Kidney capillary endothelial cell (primary cell): ENCODE measurements at regions not wholly inside any gene's neighbourhood (a gene's known extent, or its start where the extent isn't known, plus 50 kb on each side); places are given as distances from the start of the nearest gene placed in this dataset.
"Not testable (repeated sequence)": the region's sequence is repeated elsewhere in the genome, so short reads cannot be mapped to it uniquely, and the experiment has no call there.

Source experiments
- DNase-seq: peaks from one replicate; pipeline ENCODE4 v3.0.0-alpha.2; 2018; ENCODE audit warnings: low spot score

GRCh38 chr5:72651109-72651508 is 143.9 kb upstream of the ZNF366 start:
- DNase-seq, result no peak

GRCh38 chr5:72649449-72649848 is 142.2 kb upstream of the ZNF366 start:
- DNase-seq, result no peak

- DNase-seq, result no peak
Observed at GRCh38 chr5:72648480-72648879, 141.3 kb upstream of the ZNF366 start.

GRCh38 chr5:72647806-72648205 is 140.6 kb upstream of the ZNF366 start:
- no peak for DNase-seq

- DNase-seq, result no peak
Observed at GRCh38 chr5:72646246-72646866, 139.1 kb upstream of the ZNF366 start.

- no peak for DNase-seq
Observed at GRCh38 chr5:72645064-72645846, 138.0 kb upstream of the ZNF366 start.

- no peak for DNase-seq
Observed at GRCh38 chr5:72644296-72644695, 137.1 kb upstream of the ZNF366 start.

- DNase-seq, result no peak
Observed at GRCh38 chr5:72641164-72641563, 134.0 kb upstream of the ZNF366 start.

GRCh38 chr5:72637058-72637457 is 129.8 kb upstream of the ZNF366 start:
- no peak for DNase-seq

GRCh38 chr5:72636565-72636964 is 129.4 kb upstream of the ZNF366 start:
- DNase-seq, result not testable (repeated sequence)

- DNase-seq, result peak; percentile 10
Observed at GRCh38 chr5:72634444-72634843, 127.2 kb upstream of the ZNF366 start.

- DNase-seq, result no peak
Observed at GRCh38 chr5:72633649-72634048, 126.4 kb upstream of the ZNF366 start.

- no peak for DNase-seq
Observed at GRCh38 chr5:72633041-72633445, 125.8 kb upstream of the ZNF366 start.

- DNase-seq, result no peak
Observed at GRCh38 chr5:72630721-72631120, 123.5 kb upstream of the ZNF366 start.

GRCh38 chr5:72630081-72630480 is 122.9 kb upstream of the ZNF366 start:
- no peak for DNase-seq

- no peak for DNase-seq
Observed at GRCh38 chr5:72628771-72629371, 121.7 kb upstream of the ZNF366 start.

GRCh38 chr5:72625332-72625731 is 118.1 kb upstream of the ZNF366 start:
- no peak for DNase-seq

- peak; percentile 72 for DNase-seq
Observed at GRCh38 chr5:72624641-72625236, 117.5 kb upstream of the ZNF366 start.

- DNase-seq, result no peak
Observed at GRCh38 chr5:72623936-72624335, 116.7 kb upstream of the ZNF366 start.

- no peak for DNase-seq
Observed at GRCh38 chr5:72623323-72623722, 116.1 kb upstream of the ZNF366 start.

- DNase-seq, result no peak
Observed at GRCh38 chr5:72622170-72622760, 115.1 kb upstream of the ZNF366 start.

- DNase-seq, result no peak
Observed at GRCh38 chr5:72621576-72621975, 114.4 kb upstream of the ZNF366 start.

GRCh38 chr5:72619677-72620076 is 112.5 kb upstream of the ZNF366 start:
- no peak for DNase-seq
